GM19452 (cell line): ENCODE measurements at regions not wholly inside any gene's neighbourhood (a gene's known extent, or its start where the extent isn't known, plus 50 kb on each side); places are given as distances from the start of the nearest gene placed in this dataset.
"Not testable (repeated sequence)": the region's sequence is repeated elsewhere in the genome, so short reads cannot be mapped to it uniquely, and the experiment has no call there.

Source experiments
- ATAC-seq: cut with Tn5 transposase; IDR thresholded peaks from one replicate; pipeline ENCODE4 v1.9.1; 2021; ENCODE audit not compliant: unreplicated experiment

- ATAC-seq = no peak
These were observed 80.4 kb upstream of the ZCCHC2 start for GRCh38 chr18:62442391-62442790.

DNA sequence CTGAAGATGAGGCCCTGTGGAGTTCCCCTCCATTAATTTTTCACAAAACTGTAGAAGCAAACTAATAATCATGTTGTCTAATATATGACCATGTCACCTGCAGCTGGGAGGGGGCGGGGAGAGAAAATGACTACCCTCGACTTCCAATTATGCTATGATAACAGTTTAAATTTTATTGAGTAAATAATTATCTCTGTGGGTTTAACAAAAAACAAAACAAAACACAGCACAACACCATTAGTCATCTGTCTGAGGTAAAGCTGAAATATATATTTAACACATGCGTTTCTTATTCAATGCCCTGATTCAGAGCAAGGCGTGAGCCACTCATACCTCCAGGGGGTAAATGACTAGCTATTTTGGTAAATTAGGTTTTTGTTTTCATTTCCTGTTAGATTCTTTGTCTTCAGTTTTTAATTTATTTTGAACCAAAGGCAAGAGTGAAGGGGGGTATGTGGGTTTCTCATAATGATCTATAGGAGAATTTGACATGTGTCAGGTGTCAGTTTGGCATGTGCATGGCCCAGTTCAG lies 77.4 kb upstream of the ZCCHC2 start:
- peak; percentile 84 for ATAC-seq

DNA sequence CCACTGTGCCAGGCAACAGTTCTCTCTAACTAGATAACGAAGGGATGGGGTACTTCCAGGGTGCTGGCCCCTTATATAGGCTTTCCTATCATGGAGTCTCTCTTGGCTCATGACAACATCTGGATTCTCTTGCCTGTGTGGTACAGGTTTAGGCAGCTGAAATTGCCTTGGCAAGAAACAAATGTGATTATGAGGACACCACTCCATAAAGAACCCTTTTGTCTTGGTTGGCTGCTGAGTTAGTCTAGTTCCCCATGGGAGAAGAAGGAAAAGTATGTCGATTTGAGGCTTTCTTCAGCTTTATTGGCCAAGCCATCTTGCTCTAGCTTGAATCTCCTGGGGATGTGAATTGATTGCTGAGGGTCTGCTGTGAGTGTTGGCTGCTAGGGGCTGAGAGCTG lies 76.3 kb upstream of the ZCCHC2 start:
- no peak for ATAC-seq

- ATAC-seq = no peak
These were observed 75.2 kb upstream of the ZCCHC2 start for GRCh38 chr18:62447652-62448051.

GRCh38 chr18:62448426-62448825 lies 74.4 kb upstream of the ZCCHC2 start:
- ATAC-seq = no peak

DNA sequence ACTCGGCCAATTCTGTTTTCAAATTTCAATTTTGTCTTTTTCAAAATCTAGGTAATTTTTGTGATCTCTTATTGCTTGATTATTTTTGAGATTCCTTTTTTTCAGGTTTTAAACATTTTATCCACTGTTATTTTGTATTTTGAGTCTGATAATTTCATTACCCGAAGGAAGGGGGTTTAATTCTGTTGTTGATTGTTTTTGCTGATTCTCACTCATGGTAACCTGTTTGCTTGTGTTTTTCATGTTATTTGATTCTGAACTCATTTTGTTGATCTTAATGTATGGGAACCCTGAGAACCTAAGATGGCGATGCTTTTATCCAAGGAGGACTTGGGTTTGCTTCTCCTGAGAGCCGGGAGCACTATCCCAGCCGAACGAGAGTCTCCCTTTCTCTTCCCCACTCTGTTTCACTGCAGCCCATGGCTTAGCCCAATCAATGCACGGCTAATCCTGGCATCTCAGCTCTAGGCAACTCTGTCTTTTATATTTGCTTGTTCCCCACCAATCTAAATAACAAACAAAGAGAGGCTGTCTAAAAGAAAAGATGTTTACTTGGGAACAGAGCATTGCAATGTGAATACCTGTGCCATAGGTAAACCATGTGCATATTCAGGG lies 73.2 kb upstream of the ZCCHC2 start:
- no peak for ATAC-seq

DNA sequence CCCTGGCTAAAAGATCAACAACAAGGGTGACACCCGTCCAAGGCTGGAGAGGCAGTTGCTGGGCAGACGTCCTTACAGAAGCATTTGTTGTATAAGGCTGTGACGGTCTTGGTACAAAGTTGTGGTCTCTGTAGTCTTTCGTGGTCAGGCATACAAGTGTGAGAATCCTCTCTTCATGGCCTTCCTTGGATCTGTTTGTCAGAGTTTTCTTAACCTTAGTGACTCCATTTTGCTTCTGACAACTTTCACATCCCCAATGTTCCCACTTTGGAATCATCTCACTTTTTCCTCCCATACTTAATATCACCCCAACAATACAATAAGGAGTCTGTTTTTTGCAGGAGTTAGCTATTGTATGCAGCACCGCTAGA lies 72.7 kb upstream of the ZCCHC2 start:
- no peak for ATAC-seq

GRCh38 chr18:62450546-62451410 lies 72.0 kb upstream of the ZCCHC2 start:
- no peak for ATAC-seq

DNA sequence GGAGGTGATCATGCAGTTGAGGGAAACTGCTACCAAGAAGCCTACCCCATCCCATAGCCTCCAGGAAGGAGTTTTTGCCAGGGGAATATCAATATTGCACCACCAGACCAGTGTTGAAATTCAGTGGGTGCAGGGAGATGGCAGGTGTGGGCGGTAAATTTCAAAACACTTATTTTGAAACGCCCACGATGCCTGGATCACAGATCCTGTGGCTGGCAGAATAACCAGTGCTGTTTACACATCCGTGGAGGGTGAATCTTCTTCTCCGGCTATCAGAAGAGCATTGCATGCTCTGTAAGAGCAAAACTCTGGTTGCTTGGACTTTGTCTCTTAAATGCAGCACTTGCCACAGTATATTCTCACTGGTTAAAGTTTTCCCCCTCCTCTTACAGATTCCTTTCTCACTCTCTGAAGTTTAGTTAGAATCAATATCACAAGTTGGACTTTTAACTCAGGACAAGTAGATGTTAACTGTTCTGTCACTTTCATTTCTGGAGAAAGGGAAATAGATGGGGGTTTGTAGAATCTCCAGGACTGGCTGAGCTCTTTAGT lies 70.5 kb upstream of the ZCCHC2 start:
- ATAC-seq = no peak

DNA sequence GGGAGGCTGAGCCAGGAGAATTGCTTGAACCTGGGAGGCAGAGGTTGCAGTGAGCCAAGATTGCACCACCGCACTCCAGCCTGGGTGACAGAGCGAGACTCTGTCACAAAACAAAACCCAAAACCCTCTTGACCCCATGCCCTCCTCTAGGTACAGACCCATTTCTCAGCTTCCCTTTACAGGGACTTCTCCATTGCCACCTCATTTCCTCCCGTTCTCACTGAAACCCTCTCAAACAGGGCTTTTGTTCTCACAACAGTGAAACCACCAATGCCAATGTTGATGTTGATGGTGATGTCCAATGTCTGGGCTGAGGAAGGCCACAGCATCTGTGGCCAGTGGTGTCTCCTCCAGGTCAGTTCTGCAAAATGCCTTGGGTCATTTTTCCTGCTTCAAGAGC lies 69.0 kb upstream of the ZCCHC2 start:
- no peak for ATAC-seq

DNA sequence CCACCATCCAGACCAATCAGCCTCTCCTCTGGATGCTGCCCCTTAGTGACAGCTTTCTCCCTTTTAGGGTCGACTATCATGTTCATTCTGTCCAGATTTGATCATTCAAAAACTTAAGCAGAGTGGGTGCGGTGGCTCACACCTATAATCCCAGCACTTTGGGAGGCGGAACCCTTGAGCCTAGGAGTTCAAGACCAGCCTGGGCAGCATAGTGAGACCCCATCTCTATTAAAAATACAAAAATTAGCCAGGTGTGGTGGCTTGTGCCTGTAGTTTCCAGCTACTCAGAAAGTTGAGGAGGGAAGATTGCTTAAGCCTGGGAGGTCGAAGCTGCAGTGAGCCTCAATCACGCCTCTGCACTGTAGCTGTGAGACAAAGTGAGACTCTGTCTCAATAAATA lies 68.3 kb upstream of the ZCCHC2 start:
- no peak for ATAC-seq

DNA sequence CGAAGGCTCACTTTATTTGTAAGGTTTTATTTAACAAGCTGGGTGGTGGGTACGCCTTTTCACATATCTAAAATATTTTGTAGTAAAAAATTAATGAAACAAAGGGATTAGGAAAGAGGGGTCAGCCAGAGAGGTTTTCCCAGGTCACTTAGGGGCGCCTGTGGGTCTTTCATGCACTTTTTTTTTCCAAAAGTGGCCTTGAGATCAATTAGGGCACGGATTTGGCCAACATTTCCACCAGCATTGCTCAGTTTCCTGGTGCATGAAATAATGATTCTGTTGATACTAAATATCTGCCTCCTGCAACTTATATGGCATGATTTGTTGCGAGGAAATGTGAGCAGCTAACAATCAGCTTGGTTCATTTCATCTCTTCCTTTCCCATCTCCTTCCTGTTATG lies 67.6 kb upstream of the ZCCHC2 start:
- no peak for ATAC-seq

- no peak for ATAC-seq
These were observed 64.9 kb upstream of the ZCCHC2 start for GRCh38 chr18:62457877-62458276.

GRCh38 chr18:62458346-62458745 lies 64.5 kb upstream of the ZCCHC2 start:
- no peak for ATAC-seq

DNA sequence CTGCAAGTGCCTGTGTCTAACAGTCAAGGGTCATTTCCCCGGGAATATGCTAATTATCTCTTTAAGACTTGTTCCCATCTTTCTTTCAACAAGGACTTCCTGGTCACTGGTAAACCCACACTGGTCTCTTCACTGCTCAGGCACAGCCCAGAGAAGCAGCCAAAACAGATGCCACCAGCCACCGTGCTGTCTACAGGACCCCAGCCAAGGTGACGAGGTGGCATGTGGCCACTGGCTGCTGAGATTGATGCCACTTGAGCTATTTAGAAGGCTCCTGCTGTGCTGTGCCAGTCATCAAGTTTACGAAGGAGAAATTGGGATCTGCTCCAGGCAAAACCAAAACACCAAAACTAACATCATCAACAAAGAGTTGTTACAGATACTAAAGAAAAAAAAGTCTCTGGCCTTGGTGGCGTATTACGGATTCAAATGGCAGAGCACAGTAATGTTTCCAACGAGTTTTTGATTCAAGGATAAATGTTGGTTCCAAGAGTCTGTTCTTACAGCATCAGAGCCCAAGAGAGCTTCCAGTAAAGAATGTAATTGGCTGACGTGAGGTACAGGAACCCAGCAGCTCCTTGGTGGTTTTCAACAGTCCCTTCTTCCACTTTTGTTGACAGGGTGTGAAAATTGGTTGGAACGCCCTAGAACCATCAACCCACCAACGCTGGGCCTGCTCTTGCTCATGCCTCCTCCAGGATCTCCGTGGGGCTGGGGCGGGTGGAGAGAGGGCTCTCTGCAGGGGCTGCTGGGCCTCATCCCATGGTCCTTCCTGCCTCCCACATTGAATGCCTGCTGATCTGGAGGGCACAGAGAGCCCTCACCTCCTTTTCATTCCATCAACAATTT lies 63.7 kb upstream of the ZCCHC2 start:
- ATAC-seq = no peak

DNA sequence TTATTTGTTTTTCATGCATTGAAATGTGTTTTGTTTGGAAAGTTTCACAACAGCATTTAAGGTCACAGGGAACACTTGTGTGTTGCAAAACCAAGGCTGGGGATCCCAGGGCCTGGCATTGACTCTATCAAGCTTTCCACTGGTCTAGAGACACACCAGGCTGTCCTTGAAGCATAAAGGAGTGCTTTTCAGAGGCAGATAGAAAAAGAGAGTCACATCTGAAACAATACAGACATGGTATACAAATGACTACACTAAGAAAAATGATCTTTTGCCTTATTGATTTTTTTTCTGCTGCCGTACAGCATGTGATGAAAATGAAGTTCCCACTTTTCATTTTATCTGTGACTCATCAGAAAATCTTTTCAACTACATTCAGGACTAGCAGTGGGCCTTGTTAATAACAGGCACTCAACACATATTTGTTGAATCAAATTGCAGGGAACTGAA lies 61.9 kb upstream of the ZCCHC2 start:
- no peak for ATAC-seq

DNA sequence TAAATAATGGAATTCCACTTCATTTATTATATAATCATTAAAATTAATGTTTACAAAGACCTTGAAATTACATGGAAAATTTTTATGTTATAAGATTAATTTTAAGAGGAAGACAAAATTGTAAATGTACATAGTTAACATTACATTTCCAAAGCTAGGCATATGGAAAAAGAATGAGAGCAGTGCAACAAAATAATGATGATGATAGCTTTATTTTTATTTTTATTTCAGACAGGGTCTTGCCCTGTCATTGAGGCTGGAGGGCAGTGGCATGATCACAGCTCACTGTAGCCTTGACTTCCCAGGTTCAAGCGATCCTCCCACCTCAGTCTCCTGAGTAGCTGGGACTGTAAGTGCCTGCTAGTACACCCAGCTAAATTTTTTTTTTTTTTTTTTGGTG lies 61.2 kb upstream of the ZCCHC2 start:
- ATAC-seq = no peak

DNA sequence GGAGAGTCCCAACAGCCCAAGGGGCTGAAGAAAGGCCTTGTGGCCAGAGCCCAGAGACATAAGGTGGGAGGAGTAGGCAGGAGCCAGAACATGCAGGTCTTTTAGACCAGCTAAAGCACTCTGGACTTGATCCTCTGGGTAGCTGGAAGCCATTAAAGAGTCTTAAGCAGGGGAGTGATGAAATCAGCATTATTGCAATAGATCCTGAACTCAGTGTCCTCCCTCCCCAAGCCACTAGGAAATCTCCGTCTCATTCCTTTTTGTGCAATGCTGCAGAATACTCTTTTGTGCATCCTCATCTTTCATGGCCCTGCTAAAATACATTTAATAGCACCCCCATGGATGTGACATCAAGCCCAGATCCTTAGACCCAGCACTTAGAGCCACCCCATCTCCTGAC lies 58.6 kb upstream of the ZCCHC2 start:
- no peak for ATAC-seq

DNA sequence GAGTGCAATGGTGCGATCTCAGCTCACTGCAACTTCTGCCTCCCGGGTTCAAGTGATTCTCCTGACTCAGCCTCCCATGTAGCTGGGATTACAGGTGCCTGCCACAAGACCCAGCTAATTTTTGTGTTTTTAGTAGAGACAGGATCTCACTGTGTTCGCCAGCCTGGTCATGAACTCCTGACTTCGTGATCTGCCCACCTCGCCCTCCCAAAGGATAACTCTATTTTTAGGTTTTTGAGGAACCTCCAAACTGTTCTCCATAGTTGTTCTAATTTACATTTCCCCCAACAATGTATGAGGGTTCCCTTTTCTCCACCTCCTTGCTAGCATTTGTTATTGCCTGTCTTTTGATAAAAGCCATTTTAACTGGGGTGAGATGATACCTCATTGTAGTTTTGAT lies 53.7 kb upstream of the ZCCHC2 start:
- not testable (repeated sequence) for ATAC-seq
